ENCODE measurements at regions not wholly inside any gene's neighbourhood (a gene's known extent, or its start where the extent isn't known, plus 50 kb on each side); places are given as distances from the start of the nearest gene placed in this dataset.

DNA sequence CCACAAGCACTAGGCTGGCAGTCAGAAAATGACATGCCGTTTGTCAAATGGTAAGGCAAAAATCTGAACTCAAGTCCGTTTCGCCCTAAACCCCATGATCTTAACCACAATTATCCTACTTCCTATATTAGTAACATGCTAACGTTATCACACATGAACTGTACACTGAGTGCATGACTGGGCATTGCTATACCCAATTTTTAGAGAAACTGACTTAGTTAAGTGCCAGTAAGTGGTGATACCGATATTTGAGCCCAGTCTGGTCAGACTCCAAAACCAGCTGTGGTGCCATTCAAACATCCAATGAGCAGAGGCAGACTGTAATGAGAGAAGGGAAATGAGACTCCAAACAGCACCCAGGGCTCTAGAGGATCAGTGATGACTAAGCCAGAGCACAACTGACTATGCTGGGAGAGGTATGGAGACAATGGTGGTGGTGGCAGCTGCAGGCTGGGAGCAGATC, 311.7 kb upstream of the PKDCC start:
- no peak for FAIRE-seq

DNA sequence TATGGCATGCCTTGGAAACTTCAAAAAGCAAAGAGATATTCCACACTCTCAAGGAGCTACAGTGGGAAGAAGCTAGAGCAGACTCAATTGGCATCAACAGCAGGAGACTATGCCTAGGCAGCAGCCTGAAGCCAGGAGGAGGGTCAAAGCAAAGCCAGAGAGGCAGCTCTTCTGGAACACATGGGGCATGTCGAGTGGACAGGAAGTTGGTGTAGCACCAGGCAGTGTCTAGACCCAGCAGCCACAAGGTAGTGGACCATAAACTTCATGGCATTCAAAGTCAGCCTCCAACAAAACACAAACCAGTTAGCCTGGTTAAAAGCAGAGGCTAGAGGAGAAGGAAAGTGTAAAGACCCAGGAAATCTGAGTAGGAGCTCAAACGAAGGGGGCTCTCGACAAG, 311.2 kb upstream of the PKDCC start:
- FAIRE-seq: no peak

DNA sequence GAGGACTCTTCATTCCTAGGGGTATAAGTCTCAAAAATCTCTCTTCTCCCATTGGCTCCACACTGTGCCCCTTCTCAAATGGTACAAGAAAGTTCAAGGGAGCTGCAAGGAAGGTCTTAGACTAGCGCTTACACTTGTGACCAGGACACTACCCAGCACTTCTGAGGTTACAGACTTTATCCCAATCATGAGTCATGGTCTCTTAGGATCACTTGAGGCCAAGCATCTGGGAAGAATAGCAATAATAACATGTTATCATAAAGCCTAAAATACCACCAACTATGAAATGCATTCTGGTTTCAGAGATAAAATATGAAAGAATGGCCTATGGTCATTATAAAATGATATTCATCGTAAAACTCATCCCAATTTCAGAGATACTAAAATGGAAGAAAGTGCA, 309.9 kb upstream of the PKDCC start:
- FAIRE-seq: no peak

DNA sequence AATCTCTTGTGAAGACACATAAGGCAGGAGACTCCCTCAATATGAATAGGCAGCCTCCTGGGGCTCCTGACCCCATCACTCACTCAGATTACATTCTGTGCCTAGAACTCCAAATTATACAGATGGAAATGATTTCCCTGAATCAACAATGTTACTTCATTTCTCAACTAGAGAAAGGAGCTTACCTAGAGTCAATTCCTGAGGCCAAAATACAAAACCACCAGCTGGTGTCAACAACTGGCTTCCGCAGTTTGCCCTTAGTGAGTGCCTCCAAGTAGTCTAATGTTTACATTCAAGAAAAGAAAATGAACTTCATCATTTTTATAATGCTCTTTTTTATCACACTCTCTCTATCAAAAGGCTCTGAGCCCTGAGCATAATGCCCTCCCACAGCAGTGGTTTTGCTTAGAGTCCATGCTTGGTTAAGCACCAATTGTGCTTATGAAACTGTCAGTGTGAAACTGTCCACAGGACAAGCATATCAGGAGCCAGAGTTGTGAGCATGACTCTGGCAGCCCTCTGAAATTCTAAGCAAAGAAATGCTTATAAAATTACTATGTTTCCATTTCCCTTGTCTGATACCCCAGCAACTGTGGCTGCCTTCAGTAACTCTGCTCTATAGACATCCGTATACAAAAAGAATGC, 305.7 kb upstream of the PKDCC start:
- FAIRE-seq: peak; percentile 100

DNA sequence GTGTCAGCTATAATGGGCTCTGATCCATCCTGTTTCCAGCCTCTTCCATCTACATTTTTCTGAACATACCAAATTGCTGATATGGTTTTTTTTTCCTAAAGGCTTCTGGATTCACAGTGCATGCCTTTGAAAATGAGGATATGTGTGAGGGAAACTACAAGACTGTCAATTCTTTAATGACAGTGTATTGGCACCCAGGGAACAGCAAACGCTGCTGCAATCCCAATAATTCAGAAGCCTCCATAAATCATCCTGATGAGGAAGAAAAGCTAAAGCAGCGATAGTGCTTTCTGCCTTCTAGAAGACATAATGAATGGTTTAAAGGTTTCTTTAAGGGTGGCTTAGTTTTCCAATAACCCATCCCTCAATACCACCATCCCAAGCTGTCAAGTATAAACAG, 304.5 kb upstream of the PKDCC start:
- no peak for FAIRE-seq

DNA sequence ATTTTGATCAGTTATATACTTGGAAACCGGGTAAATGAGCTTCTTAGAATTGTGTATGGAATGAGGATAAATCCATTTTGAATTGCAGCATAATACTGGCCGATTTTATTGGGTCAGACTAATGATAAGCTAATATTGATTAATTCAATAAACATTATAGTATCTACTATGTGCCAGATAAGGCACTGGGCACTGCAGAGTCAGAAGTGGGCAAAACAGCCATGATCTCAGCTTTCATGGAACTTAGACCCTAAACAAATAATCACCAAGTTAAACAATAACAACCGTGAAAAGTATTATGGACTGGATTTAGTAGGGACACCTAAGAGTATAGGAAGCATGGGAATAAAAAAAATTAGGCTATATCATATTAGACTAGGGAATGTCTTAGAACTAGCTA, 297.0 kb upstream of the PKDCC start:
- no peak for FAIRE-seq

DNA sequence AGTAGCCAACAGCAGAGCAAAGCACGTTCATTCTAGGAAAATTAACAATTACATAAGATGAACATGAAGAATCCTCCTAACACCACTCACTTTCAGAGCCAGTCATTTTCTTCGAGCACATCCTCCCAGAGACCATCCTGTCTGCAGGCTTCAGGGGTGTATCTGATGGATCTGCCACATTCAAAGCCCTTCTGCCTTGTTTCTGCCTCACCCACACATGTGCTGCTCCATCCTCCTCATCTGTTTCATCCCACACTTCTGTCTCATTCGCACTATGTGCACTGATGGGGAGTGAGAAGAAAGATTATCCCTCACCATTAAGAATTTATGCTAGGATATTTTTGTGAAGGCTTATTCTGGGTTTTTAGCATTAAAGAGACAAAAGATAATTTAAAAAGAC, 287.9 kb upstream of the PKDCC start:
- no peak for FAIRE-seq

DNA sequence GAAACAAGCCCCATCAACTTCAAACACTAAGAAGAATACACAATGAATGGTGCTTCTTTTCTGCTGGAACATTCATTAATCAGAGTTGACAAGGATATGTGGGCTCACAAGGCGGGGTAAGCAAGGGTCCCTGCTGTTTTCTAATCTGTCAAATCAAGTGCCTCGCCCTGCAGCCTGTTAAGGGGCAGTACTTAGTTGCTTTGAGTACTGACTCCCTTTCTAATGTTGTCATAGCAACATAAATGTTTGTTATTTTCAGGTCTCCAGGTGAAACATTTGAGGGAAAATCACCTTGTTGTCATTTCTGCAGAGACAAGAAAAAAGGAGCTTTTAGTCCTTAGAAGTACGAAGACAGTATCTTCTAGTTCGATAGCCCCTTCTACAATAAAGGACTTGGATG, 284.7 kb upstream of the PKDCC start:
- FAIRE-seq: no peak

DNA sequence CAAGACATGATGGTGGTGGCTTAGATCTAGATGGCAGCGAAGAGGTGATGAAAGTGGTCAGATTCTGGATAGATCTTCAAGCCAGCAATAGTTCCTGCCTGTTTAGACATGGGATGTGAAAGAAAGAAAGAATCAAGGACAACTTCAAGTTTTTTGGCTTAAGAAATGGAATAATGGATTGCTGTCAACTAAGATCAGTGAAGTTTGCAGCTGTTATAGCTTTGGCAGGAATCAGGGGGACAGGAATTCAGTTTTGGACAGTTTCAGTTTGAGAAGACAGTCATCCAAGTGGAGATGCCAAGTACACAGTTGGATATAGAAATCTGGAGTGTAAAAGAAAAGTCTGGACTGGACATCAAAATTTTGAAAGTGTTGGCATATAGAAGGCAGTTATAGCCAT, 283.7 kb upstream of the PKDCC start:
- no peak for FAIRE-seq

DNA sequence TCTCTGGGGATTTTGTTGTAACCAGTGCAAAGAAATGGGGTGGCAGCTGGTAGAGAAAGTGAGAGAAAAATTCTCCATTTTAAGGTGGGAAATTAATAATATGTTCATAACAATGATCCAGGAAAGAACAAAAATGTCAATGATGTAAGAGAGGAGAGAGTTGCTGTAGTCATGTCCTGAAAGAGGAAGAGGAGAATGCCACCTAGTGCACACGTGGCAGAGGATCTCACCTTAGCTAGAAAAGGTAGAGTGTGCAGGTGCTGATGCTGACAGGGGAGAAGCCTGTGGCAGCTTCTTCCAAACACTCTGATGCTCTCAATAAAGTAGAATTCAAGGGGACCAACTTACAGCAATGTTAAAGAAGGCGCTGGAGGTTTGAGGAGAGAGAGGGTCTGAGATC, 282.9 kb upstream of the PKDCC start:
- no peak for FAIRE-seq

DNA sequence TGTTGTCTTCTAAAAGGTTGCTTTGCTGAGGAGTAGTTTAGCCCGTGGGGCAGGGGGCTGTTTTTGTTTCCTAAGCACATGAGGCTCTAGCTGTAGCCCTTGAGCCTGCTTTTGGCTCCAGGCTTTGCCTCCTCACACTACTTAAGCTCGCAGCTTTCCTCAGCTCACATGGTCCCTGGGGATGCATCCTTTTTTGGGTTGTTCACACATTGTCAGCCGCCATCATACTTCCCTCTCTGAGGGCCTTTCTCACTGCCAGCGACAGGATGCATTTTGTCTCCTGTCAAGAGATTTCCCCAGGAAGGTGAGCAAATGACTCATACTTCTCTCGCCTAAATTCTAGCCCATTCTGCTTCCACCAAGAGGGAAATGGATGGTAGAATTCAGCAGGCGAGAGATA, 279.5 kb upstream of the PKDCC start:
- no peak for FAIRE-seq

DNA sequence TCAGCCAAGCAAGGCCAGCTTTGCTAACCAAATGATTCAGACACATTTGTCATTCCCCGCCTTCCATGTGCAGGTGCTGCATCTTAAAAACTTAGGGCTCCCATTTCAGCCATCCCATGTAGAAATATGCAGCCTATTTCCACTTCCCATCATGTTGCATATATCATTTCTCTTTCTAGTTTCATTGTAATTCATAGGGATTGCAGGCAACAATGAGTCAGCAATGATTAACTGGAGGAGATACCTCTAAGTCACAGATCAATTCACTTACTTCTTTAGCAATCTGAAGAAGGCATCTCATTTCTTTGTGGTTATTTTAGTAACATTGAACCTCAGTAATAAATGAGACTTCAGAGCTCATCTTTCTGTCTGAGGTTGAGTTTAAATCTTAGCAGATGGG, 276.1 kb upstream of the PKDCC start:
- peak; percentile 91 for FAIRE-seq

DNA sequence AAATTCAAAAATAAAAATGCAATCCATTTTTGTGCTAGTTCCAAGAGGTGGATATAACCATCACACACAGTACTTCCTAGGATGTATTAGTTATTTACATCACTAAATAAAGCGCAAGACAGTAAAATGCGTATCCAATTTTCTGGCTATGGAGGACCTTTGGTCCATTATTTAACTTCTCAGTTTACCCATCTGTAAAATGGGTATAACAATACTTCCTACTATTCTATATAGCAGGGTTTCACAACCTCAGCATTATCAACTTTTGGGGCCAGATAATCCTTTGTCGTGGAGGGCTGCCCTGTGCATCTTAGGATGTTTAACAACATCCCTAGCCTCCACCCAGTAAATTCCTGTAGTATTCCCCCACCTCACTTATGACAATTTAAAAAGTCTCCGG, 275.1 kb upstream of the PKDCC start:
- FAIRE-seq: no peak

DNA sequence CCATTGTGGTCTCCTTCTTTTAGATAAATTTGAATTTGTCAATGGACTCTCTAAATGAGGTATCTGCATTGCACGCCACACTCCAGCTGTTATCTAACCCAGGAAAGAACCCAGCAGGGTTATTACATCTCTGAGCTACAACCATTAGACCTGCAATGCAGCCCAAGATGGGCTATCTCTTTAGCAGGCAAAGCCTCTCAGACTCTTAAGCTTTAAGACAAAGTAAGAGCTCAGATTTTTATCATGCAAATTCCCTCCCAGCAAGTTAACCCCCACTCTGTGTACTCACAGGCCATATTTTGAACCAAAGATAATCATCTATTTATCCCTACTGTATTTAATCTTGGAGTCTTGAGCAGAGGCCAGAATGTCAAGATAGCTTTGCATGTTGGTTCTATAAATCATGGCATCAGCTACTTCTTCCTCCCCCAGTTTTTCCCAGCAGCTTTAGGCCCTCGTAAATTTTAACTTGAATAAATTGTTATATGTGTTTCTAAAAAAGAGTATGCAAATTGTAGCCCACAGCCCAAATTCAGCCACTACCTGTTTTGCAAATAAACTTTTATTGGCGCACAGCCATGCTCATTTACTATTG, 273.7 kb upstream of the PKDCC start:
- FAIRE-seq: peak; percentile 100

DNA sequence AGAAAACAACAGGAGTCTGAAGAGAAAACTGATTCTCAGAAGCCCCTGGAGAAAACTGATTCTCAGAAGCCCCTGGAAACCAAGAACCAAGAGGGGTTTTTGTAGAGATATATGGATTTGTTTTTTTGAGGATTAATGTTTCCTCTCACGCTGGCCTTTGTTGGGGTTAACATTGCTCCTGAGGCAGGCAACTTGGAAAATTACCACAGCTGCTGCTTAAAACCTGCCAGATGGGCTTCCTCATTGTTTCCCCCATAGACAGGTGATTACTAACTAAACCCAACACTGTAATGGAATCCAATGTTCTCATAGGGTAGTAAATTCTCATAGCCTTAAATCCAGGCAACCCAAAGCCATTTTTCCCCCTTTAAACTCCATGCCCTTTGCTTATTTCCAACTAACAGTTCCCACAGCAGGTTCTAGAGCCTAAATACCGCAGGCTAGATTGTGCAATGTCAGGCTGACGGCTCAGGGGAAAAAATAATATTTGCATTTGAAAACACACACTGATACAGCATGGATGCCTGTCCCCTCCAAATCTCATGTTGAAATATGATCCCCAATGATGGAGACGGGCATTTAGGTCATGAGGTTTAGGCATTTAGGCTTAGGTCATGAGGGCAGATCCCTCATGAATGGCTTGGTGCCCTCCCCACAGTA, 272.3 kb upstream of the PKDCC start:
- peak; percentile 93 for FAIRE-seq

DNA sequence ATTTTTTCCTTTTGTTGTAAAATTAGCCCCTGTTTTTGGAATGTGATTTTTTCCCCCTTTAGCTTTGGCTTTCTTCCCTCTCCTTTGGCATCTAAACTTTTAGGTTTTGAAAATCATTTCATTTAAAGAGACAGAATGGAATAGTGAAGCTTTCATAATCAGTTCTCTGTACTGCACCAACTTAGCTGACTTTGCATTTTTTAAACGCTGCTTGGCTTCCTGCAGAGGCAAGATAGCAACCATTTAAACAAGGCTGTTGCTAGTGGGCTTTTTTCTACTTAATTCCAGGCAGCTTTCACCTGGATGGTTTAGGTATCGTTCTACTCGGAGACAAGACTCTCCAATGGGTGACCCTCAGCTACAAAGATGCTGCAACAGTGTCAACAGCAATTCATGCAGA, 267.9 kb upstream of the PKDCC start:
- FAIRE-seq: peak; percentile 96

DNA sequence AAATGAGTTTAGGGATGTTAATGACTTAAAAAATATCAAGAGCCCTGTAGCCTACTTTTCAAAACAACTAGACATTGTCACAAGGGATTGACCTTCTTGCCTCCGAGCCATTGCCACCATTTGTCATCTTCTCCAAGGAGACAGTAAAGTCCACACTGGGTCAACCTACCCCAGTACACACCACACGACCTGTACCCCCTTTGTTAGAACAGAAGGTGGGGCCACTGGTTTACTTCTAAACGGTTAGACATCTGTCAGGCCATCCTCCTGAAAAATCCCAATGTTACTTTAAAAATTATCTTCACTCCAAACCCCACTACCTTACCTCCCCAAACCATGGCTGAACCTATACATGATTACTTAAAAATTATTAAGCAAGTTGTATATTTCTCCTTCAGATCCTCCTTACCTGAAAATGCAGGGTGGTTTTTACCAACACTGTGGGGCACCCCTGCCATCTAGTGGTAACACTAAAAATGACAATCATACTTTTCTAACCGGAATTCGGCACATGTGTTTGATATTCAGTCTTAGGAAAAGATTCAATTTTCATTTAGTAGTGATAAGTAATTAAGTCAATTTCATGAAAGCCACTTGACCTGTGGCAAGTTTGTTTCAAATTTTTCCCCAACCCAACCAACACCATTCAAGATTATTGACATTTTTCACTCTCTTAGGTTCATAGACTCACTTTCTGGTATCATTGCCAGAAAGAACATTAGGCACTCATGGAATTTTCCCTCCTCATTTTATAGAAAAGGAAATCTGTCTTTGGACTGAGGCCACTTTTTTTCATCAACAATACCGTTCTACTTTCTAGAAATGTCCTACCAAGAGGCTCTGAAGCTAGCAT, 265.3 kb upstream of the PKDCC start:
- no peak for FAIRE-seq

DNA sequence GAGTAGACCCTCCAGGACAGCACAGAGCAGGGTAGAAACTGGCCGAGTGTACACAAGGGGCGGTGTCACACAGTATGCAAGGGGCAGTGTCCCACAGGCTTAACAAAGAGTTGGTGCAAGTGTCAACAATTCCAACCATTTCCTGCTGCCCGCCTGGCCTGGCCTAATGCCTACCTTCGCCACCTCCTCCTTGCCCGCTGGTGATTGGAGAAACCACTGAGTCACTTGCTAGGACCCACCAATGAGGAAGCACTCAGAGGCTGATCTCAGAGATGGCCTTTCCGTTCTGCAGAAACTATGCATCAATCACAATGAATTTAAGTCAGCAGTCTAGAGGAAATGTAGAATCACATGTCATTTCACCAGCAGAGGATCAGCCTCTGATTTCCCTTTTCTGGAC, 263.3 kb upstream of the PKDCC start:
- FAIRE-seq: peak; percentile 84

DNA sequence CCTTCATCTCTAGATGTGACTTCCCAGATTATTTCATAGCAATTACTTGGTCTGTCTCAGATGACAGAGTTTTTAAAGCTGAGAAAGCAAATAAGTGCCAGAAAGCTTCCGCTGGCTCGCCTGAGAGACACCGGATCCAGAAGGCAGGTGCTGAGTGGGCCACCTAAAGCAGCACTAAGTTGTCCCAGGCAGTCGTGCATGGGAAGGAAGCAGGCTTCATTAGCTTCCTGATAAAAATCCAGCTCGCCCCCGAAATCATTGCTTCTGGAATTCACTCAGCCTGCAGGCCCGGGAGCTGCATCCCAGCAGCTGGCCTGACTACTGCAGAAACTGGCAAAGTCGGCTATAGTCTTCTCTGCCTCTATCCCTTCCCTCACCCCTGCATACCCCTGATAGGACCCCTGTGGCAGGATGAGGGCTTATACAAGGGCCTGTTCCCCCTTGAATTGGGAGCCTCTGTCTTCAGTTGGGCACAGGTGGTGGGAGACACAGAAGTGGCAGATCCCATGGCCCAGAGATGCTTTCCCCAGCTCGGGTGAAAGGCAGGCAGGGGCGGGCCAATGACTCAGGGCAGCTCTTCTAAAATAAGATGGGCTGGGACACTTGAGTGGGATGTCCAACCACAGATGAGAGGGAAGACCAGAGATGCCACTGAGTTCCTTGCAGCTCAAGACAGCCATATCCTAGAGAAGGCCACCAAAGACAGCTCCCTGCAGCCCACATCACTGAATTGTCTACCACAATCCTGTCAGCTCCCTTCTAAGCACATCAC, 262.4 kb upstream of the PKDCC start:
- FAIRE-seq: no peak

DNA sequence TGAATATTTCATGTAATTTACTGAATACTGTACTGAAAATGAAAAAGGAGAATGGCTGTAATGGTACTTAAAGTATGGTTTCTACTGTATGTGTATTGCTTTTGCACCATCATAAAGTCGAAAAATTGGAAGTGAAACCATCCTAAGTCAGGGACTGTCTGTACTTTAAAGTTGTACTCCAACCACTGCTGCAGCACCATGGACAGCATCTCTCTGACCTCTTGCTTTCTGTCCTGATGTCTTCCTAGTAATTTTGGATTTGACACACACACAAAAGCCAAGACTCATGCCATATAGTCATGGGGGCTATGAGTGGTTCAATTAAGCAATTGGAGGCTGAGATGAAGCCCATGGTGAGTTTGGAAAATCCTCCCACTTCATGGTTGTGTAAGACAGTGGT, 256.3 kb upstream of the PKDCC start:
- FAIRE-seq: peak; percentile 55

DNA sequence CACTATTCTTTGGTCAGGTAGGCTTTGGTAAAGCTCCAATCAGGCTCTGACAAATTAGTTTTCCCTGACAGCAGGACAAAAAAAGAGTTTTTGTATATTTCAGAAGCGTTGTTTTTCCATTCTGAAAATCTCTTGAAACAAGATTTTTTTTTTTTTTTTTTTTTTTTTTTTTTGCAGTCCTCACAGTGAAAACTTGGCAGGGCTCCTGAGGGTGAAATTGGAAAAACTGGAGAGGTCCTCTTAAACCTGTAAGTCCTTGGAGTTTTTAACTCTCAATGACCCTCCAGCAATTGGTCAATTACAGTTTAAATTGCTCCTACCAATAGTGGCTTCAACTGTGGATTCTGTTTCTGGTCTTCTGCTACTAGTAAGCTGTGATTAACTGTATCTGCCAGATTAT, 244.5 kb upstream of the PKDCC start:
- FAIRE-seq: no peak

DNA sequence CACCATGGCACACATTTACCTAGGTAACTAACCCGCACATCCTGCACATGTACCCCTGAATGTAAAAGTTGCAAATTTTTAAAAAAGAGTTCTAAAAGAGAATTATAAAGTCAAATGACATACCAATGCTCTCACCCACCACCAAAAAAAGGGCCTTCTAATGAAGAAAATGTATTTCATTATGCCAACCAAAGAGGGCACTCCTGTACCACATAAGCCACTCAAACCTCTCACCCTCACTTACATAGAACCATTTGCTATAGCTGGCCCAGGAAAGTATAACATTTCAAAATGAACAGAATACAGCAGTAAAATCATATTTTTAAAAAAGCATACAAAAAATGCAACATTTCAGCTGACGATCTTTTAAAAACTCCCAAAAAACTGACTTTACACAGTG, 241.5 kb upstream of the PKDCC start:
- FAIRE-seq: peak; percentile 68

DNA sequence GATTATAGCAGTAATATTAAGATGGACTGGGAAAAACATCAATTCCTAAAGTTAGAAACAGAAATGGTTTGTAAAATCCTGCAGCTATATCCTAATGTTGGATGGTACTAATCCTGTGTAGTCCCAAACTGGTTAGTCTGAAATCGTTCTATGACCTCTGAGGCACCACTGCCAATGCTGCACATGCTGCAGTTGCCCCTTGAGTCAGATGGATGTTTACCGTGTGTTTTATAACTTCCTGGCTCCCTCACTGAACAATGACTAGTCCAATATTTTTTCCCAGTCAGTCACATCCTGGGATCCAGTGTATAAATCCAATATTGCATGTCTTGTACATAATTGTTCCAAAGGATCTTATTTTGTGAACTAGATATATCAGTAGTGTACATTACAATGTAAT, 226.7 kb upstream of the PKDCC start:
- FAIRE-seq: no peak
